GM18511 (cell line): ENCODE measurements at regions not wholly inside any gene's neighbourhood (a gene's known extent, or its start where the extent isn't known, plus 50 kb on each side); places are given as distances from the start of the nearest gene placed in this dataset.
A peak's percentile ranks its signal among the peaks of the same experiment; 100 is the strongest.

Experiments used
- ATAC-seq: cut with Tn5 transposase; IDR thresholded peaks from one replicate; pipeline ENCODE4 v1.9.1; 2021; ENCODE audit warnings: mild to moderate bottlenecking, moderate library complexity; ENCODE audit not compliant: unreplicated experiment

GRCh38 chr7:35463751-35464150 lies 209.9 kb upstream of the TBX20 start:
- no peak for ATAC-seq

GRCh38 chr7:35463176-35463700 lies 209.3 kb upstream of the TBX20 start:
- ATAC-seq, result no peak

DNA sequence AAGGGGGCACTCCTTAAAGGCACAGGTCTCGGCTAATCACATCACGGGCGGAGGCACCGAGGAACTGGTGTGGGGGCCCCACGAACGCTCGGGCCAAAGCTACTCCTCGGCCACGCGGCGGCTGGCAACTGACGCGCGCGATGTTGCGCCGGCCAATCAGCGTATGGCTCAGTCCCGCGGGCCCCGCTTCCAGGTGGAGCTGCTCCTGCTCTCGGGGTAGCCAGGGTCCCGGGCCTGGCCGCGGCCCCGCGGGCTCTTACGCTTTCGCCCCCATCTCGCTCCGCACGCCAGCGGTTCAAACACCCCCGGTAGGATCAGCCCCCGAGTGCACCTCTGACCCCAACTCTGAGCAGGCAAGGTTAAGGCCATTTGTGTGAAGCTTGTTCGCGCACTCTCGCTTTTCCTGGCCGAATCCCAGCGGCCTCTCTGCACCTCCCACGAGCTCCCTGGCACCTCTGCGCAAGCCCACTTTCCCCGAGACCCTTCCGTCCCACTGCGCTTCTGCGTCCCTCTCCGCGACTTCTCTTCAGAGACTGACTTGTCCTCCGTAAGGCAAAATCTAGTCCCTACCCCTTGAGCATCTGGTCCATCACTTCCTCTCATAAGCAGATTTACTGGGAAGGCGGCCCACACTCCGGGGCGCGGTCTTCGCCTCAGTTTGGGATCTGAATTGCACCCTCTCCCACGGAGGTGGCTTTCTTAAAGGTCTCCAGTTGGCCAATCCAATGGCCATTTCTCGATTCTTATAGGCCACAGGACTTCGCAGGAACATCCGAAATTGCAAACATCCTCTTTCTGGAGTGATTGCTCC lies 200.9 kb upstream of the TBX20 start:
- no peak for ATAC-seq

DNA sequence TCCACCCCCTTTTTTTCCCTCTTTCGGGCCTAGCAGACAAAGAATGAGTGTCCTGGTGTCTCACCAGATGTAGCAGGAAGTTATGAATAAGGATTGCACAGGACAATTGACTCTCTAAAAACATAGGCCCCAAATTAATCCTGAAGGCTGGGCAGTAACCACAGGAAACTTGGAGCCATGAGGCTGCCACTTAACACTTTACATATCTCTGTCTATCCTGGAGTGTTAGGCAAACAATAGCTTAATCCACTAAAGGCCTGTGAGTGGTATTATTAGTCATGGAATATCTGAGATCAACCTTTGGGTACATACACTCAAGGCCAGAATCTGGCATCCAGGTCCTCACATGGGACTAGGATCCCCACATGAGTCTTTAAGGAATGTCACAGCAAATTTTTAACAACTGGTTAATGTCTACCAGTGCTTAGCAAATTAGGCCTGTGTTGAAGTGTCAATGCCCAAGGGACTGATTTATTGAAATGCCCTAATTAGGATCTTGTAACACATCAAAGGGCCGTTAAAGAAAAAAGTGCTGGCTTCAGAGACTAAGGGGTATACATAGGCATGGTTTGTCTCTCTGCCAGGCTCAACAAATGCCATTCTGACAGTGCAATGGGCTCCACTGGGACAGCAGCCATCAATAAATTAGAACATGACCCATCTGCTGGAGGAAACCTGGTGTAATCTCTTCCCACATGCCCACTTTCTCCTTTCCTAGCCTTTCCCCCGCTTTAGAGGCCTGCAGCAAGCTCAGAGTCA lies 196.7 kb upstream of the TBX20 start:
- ATAC-seq, result no peak

- ATAC-seq, result no peak
Measured at GRCh38 chr7:35448486-35448885, 194.6 kb upstream of the TBX20 start.

- ATAC-seq, result no peak
Measured at GRCh38 chr7:35446091-35446490, 192.2 kb upstream of the TBX20 start.

- no peak for ATAC-seq
Measured at GRCh38 chr7:35437619-35438275, 183.8 kb upstream of the TBX20 start.

DNA sequence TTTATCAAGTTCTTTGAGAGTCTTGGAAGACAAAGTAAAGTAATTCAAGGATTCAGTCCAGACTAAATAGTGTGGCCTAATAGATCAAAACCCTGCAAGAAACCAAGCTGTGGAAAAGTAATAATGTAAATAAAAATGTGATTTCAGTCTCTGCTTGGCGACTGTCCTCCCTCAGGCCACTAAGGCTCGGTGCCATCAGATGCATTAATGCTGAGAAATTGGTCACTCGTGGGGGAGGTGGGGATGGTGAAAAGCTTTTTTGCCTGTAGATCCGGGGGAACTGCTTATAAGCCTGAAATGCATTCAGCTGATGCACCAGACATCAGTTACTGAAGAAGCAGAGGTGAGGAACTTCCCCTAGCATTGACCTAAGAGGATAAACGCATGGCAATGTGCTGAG lies 182.6 kb upstream of the TBX20 start:
- ATAC-seq, result no peak

GRCh38 chr7:35430547-35431153 lies 176.8 kb upstream of the TBX20 start:
- ATAC-seq, result no peak

DNA sequence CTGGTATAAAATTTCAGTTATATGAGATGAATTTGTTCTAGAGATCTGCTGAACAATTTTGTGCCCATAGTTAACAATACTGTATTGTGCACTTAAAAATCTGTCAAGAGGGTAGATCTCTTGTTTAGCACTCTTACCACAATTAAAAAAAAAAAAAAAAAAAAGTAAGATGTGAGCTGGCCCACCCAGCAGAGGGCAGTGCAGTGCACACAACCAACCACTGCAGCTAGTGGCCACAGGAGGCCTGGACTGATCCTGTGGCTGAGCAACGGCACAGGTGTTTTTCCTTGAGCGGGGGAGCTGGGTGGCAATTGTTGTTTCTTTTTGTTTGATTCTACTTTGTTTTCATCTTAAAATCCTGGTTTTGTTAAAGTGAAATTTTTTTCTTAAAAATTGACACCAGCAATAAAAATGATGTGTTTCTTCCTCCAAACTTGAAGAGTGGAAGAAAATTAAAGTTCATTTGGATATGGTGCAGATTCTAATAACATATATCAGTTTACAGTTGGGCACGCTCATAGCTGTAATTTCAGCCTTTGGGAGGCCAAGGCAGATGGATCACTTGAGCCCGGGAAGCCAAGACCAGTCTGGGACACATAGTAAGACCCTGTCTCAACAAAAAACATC lies 171.1 kb upstream of the TBX20 start:
- ATAC-seq, result peak; percentile 87

- ATAC-seq, result peak; percentile 6
Measured at GRCh38 chr7:35424440-35424839, 170.5 kb upstream of the TBX20 start.

- no peak for ATAC-seq
Measured at GRCh38 chr7:35422715-35423114, 168.8 kb upstream of the TBX20 start.

DNA sequence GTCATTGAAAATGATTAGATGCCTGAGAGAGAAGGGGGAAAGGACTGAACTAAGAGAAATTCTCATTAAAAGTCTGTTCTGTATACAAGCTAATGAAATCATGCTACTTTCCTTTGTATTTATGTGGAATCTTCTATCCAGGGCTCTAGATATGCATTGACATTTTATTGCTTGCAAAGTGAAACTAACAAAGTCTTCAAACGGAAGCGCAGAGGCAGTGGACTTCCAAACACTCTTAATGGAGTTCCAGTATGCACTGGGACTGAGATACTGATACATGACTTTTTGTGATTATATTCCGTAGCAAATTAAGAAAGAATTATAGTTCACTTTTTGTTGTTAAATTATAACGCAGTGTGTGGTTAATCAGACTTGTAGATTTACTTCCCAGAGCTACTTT lies 166.8 kb upstream of the TBX20 start:
- no peak for ATAC-seq

DNA sequence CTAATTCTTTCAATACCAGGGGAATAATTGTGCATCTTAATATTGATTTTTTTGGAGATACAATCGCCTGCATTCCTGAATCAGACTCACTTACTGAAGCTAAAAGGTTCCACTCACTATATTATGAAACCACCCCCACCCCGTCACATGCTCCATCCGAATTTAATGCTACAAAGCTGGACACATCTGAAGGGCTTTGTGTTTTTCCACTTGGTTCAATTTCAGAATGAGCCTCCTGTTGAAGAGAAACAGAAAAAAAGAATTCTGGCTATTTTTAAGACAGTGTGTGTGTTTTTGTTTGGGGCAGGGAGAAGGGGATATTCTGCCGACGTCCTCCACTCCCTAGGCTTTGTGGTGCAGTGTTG lies 165.5 kb upstream of the TBX20 start:
- no peak for ATAC-seq

DNA sequence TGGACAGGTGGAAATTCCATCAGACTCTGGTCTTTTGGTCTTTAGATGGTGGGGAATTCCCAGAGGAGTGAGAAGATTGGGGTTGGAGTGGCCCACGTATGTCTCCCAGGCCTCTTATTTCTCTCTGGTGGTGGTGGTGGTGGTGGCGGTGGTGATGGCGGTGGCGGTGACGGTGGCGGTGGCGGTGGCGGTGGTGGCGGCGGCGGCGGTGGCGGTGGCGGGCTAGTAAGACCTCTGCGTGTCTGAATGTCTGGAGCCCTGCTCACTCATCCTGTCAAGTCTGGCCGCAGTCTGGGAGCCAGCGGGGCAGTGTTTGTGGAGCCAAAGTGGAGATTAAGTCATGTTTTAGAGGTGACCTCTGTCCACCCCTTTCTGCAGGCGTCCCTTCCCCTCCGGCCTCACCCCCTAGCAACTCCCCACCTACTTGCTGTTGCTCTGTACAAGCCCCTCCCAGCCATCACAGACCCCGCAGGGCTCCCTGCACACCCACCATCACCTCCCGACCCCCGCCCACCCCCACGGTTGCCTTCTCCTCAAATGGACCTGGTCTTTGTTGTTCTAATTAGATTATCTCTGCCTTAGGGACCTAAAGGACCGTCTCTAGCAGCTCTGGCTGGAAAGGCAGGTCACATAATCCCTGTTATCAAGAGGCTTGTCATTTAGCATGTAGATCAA lies 165.0 kb upstream of the TBX20 start:
- ATAC-seq, result no peak

- ATAC-seq, result no peak
Measured at GRCh38 chr7:35416568-35416967, 162.7 kb upstream of the TBX20 start.

- no peak for ATAC-seq
Measured at GRCh38 chr7:35415411-35415822, 161.5 kb upstream of the TBX20 start.

GRCh38 chr7:35411331-35411730 lies 157.4 kb upstream of the TBX20 start:
- ATAC-seq, result no peak

DNA sequence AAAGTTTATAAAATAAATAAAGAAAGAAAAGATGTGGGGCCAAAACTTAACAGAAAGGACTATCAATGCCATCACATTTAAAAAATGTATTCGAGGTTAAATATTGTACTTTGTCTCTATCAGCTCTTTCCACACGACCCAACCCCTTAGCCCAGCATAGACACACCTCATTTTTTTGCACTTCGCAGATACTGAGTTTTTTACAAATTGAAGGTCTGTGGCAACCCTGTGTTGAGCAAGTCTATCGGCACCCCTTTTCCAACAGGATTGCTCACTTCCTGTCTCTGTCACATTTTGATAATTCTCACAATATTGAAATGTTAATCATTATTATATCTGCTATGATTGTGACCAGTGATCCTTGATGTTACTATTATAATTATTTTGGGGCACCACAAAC lies 151.6 kb upstream of the TBX20 start:
- ATAC-seq, result no peak

GRCh38 chr7:35401217-35401879 lies 147.4 kb upstream of the TBX20 start:
- ATAC-seq, result no peak
